ENCODE measurements at regions not wholly inside any gene's neighbourhood (a gene's known extent, or its start where the extent isn't known, plus 50 kb on each side); places are given as distances from the start of the nearest gene placed in this dataset.

DNA sequence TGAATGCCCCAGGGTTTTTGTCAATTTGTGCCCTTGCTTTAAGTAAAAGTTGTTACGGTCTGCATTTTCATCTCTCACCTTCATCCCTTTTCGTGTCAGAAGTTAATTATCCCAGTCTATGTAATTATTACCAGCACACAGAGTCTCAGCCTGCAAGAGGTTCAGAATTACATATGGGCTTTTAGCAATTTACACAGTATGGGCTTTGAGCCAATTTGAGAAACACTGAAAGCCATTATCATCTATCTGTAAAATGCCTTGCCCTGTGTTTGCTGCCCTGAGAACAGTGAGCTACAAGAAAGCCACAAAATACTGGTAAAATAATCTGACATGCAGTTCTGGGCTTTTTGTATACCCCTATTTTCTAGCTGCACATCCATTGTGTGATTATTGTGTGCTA, 125.6 kb upstream of the STEAP4 start:
- DNase-seq, result no peak

DNA sequence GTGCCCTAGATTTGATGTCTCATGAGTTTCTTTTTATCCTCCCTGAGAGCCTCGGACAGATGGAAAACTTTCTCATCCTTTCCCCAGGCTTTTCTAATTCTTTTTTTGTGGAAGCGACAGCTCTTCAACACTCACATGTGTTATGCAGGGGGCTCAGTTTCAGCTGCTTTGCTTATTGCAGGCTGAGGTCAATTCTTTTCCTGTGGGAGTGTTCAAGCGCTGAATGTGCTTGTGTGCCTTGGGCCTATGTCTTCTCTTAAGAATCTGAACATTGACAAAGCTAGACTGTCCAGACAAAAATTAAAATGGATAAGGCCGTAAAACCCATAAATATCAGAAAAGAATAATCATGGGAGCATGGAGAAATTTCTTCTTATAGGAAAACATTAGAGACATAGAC, 125.2 kb upstream of the STEAP4 start:
- no peak for DNase-seq

DNA sequence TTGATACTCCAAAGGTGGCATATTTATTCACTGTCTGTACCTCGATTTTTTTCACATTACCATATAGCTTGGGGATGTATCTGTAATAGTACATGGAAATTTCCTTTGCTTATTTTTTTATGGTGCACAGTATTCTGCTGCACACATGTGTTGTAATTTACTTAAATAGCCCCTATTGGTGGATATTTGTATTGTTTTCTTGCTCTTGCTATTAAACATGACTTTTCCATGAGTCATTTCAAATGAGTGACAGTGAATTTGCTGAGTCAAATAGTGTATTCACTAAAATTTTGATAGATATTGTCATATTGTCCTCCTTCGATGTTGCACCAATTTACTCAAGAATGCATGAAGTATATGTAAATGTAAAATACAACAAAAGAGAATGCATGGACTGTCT, 122.7 kb upstream of the STEAP4 start:
- DNase-seq, result no peak

DNA sequence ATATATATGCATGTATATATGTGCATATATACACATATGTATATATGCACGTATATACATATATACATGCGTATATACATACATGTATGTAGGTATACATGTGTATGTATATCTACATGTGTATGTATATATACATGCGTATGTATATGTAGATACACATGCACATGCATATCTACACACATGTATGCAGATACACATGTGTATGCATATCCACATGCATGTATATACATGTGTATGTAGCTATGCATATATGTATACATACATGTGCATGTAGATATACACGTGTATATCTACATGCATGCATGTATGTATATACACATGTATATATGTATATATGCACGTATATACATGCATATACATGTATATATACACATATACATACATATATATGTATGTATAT, 95.8 kb upstream of the STEAP4 start:
- DNase-seq, result no peak

DNA sequence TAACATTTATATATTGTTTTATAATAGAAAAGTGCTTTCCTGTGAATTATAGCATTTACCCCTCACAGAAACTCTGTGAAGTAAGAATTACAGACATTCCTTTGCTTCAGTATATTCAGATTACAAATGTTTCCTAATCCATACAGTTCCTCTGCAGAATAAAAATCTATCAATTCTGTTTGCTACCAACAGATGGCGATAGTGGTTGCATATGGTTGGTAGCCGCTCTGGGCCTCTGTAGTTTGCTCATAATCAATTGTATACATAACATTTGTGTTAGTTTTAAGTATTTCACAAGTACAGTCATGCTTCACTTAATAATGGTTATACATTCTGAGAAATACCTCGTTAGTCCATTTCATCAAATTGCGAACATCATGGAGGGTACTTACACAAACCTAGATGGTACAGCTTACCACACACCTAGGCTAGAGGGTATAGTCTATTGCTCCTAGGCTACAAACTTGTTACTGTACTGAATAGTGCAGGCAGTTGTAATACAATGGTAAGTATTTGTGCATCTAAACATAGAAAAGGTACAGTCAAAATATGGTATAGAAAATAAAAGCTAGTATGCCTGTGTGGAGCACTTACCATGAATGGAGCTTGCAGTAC, 94.4 kb upstream of the STEAP4 start:
- no peak for DNase-seq

DNA sequence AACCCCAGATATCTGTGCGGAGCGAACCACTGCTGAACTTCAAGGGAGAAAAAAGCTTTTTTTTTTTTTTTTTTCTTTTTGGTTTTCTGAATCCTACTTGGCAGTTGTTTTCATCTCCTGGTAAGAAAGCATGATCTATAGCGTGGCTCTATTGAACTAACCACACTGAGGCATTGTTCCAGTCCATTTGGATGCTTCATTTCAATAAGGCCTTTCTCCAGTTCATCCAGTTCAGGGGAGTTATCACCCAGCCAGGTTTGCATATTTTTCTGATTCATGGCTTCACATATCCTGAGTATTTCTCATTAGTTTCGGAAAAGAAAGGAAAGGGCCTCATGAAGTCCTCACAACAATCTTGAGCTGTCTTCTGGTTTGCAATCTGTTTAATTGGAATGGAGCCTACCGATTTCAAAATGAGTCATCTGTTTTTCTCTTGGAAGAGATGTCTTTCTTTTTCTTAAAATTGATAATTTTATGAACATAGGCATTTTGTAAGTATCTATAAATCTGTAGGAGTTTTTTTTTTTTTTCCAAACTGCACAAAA, 93.1 kb upstream of the STEAP4 start:
- no peak for DNase-seq

DNA sequence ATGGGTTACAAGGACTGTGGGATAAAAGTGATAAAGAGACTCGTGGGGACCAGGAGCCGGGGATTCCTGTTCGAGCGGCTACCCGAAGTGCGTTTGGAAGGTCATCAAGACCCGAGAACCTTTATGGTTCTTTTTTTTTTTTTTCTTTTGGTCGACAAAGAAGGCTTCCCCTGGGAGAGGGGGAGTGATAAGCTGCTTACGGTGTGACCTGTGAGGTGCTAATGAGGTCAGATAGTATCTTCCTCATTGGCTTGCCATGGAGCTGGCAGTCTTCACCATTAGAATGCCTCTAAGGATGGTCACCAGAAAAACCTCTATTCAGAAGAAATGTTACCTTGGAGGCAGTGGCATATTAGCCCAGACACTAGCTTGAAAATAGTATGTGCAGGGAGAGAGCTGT, 92.3 kb upstream of the STEAP4 start:
- no peak for DNase-seq

DNA sequence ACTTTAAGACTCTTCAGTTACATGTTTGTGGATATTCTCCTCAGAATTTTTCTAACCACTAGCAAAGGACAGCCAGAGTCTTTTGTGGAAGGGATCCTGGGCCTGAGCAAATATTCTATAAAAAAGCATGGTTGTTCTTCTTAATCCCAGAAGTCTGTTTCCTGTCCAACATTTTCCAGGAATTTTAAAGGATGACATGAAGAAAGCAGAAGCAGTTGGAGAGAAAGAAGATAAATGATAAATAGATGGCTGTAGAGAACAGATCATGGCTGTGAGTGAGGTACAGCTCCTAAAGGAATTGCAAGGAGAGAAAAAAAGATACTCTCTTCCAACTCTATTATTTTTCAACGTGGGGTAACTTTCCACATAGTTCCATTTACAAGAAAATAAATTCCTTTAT, 91.8 kb upstream of the STEAP4 start:
- DNase-seq, result no peak

DNA sequence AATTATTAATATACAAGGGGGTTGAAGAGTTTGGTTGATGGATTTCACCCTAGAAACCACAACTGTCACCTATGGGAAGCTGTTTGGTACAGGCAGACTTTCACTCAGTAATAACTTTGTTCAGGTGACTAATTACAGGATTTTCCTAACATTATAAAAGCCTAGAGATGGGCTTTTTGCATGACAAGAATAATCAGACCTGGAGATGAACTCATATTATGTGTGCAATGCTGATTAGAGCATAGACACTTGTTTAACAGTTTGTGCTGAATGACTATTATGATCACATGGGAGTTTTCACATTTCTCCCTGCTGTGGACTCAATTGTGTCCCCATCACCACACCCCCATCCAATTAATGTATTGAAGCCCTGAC, 90.2 kb upstream of the STEAP4 start:
- no peak for DNase-seq

DNA sequence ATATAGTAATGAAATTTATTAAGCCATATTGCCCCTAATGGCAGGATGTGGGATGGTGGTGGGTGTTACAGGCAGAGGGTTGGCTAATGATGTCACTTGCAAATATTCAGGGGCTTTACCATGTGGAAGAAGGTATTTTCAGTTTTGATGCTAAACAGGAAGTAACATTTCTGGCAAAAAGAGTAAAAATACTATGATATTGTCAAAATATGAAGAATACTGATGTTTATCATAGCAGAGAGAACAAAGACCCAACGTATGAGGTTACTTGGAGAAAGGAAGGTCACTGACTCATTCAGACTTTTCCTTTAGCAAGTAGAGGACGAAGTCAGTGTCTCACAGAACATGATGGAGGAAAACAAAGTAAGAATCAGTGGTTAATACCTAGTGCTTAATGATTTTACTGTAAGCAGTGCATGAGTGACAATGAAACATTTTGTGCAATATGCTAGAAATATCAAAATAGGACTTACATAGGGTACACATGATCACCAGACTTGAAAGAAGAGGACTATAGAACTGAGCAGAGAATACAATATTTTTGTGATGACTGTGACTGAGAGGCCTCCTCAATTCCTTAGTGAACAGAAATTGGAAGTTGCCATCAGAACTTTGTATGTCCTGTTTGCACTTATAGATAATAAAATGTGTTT, 89.7 kb upstream of the STEAP4 start:
- no peak for DNase-seq

DNA sequence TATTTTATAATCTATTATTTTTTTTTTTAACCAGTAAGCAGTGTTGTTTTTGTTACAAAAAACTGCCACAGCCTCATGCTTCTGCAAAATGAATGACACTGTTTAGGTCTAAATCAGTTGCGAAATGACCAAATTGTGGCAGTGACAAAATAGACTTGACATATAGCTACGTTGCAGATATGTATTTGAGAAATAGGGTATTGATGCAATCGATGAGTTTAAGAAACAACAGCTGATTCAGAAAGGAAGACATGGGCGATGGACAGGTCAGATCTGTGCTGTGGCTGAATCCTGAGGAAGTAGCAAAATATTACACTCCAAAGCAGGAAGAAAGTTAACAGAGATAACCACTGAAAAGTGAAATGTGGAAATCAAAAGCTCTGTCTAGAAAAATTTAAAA, 89.0 kb upstream of the STEAP4 start:
- DNase-seq, result no peak

DNA sequence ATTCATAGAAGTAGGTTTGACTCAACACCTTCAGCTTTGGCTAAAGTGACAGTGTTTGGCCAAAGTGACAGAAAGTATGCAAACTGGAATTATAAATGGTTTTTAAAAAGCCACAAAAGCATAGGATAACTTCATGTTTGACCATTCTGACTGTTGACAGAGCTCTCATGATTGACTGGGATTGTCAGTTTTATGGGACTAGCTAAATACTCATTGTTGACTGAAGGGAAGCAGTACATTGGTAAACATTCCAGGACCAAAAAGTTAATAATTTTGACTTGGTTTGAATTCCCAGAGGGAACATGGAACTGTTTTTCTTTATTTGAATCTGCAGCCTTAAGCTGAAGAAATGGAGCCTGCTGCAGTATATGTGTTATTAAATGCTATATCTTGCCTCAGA, 84.6 kb upstream of the STEAP4 start:
- DNase-seq, result no peak

DNA sequence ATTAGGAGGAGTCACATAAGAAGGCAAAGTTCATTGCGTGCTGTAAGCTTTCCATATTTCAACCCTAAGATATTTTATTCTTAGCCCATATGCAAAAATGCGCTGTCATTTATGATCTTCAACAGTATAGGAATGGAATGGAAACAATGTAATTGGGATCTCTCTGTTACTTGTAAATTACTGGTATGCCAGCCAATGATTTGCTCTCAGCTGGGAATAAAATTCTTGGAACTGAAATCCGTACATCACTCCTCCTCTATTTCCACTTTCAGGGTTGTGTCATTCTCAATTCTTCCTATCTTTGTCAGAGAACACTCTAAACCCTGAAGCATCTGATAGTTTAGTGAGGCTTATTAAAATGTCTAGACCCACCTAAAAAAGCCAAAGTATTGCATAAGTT, 80.7 kb upstream of the STEAP4 start:
- no peak for DNase-seq

DNA sequence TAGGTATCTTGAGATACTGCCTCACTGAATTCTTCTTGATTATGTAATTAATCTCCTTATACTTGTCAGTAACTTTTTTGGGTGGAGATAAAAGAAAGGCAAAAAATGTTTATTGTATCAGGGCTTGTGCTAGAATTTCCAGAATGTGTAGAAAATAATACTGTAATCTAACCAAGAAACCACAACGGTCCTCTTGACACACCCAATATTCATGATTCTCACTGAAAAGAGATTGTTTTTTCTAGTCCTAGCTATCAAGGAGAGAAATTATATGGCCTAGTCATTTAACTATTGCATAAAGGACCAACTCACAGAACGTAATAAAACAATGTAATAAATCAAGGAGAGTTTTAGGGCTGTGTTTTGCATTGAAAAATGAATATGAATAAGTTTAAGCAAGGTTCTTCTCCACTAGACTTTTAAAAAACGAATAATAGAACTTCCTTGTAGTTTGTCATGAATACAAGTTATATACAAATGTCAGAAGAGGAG, 80.0 kb upstream of the STEAP4 start:
- DNase-seq, result no peak

DNA sequence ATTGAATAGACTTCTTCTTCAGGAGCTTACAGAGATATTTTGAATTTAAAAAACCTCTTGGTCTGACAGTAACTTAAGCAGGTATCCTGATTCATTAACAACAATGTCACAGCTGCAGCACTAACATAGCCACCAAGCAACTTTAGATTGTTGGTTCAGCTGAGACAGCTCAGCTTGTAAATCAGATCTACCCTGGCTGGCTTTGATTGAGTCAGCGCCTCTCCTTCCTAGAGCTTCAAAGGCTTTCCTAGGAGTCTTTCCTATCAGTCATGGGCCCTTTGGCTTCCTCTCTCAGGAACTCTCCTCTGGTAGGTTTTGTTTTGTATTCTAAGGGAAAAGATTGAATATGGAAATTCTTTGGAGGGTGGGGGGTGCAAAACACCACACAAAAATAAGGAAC, 70.7 kb upstream of the STEAP4 start:
- DNase-seq, result no peak

DNA sequence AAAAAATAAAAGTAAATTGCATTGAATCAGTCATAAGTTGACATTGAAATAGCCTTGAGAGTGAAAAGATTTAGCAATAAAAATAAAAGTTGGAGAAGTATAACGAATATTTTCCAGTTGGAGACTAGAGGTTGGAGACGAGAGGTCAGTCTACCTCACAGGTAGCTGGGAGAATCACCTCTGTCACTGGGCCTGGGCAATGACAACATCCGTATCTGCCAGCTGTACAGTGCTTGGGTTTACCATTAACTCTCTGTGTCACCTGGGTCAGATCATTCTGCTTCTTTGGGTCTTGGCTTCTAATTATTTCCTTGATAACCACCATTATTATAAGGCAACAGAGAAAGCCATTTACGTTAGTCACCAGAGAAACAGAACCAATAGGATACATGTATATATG, 62.0 kb upstream of the STEAP4 start:
- no peak for DNase-seq

DNA sequence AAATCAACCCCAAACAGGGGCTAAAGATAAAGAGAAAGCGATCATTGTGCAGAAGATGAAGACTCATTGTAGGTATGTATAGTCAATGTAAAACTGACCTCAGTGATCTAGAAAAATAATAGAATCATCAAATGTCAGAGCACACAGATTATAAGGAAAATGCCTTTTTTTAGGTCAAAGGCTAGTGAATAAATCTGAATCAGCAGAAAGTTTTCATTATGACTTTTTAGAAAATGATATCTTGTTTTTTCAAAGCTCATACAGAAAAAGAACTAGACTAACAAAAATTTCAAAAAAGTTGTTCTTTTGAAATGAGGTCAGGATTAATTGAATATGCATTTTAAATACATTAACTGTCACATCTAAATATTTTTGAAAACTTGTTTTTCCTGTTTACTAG, 60.2 kb upstream of the STEAP4 start:
- no peak for DNase-seq

DNA sequence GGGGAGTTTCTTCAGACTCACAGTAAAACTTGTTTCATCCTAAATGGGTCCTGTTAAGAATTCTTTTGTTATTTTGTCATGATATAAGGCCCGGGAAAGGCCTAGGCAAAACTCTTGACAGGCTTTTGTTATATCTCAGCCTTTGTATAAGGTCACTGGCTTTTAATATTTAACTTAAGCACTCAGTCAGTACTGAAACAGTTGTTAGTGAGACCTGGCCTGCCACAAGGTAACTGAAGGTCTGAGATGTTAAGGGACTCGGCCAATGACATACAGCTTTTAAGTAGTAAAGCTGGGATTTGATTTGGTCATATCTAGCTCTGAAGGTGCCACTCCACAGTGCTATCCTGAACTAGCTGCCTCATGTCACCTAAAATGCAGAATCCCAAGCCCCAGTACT, 57.2 kb upstream of the STEAP4 start:
- DNase-seq, result no peak

DNA sequence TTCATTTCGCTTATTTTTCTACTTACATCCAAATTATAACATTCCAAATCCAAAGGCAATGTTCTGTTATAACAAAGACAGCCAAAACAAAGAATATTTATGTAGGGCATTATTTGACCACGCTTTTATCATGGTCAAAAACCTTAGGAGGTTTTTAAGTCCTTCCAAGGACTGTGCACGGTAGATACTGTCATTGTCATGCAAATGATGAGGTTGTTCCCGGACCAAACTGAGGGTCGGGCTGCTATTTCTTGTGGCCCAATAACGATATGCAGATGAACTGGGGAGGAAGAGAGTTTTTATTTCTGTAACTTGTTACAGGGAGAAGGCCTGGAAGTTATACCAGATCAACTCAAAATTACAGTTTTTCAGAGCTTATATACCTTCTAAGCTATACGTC, 56.6 kb upstream of the STEAP4 start:
- no peak for DNase-seq

DNA sequence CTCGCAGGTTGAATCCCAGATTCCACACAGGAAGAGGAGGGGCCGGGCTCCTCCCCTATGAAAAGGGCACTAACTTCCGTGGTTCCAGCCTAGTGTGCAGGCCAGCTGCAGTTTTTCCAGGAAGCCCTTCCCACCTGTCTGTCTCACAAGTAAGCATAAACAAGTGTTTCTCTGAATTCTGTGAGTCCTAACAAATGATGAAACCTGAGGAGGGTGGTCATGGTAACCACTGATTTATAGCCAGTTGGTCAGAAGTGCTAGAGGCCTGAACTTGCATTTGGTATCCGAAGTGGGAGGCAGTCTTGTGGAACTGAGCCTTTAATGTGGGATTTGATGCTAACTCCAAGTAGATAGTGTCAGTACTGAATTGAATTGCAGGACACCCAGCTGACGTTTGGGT, 54.7 kb upstream of the STEAP4 start:
- DNase-seq, result no peak

DNA sequence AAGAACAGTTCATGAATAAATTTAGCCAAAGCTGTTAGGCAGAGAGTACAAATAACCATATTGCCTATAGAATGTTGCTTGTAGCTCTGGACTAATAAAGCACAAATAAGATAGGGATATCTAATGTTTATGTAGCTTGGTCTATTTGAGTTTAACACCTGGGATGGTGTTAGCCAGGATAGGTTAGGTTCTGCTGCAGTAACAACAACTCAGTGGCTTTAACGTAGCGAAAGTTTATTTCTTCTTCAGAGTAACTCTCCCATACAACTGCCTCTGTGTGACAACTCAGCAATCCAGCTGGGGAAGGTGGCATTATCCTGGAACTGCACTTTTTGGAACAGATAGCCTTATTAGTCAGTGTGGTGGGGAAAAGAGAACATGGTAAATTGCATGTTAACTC, 52.2 kb upstream of the STEAP4 start:
- DNase-seq, result no peak

DNA sequence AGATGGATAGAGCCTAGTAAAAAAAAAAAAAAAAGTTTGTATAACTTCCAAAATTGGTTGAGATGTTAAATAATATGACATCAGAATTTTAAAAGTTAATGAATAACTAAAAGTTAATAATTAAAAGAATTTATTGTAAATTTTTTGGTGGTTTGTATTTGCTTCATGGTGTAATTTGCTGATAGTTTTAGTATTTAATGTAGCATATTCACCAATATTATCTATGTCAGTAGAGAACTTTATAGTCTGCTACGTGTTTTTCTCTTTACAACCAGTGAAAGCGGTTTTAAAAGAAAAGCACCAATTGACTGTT, 51.8 kb upstream of the STEAP4 start:
- DNase-seq, result no peak

DNA sequence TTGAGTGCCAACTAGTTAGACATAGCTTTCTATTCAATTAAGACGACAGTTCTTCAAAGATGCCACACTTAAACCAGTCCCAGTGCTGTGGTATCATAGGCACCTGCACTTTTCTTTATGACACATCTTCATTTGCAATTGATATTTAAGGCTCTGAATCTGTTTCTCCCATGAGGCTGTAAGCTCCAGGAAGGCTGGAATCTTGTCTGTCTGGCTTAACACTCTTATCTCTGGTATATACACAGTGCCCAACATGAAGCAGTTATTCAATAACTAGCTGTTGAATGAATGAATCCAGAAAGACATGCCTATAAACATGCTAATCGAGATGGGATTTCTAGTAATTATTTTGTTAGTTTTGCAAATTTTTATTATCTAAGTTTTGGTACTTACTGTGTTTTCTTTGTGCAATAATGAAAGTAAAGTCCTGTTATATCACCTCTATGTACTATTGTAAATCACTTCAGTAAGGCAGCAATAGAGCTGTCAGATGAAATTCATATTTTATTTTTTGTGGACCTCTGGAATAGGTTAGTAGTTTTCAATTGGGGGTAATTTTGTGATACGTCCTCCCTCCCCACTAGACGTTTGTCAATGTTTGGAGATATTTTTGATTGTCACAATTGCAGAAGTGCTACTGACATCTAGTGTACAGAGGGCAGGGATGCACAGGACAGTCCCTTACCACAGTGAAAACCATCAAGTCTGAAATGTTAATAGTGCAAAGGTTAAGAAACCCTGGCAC, 51.3 kb upstream of the STEAP4 start:
- no peak for DNase-seq

Measured in nucleus accumbens (tissue), 56 donors.